HG03280 (cell line): ENCODE measurements at regions not wholly inside any gene's neighbourhood (a gene's known extent, or its start where the extent isn't known, plus 50 kb on each side); places are given as distances from the start of the nearest gene placed in this dataset.
"Not testable (repeated sequence)": the region's sequence is repeated elsewhere in the genome, so short reads cannot be mapped to it uniquely, and the experiment has no call there.

Experiments
- ATAC-seq: cut with Tn5 transposase; IDR thresholded peaks from one replicate; pipeline ENCODE4 v1.9.1; 2021; ENCODE audit warnings: mild to moderate bottlenecking, moderate library complexity; ENCODE audit not compliant: unreplicated experiment

- no peak for ATAC-seq
Measured at GRCh38 chr15:96466389-96466947, 136.0 kb downstream of the NR2F2 start.

GRCh38 chr15:96468036-96468435 lies 137.5 kb downstream of the NR2F2 start:
- ATAC-seq: no peak

- no peak for ATAC-seq
Measured at GRCh38 chr15:96470681-96471310, 140.3 kb downstream of the NR2F2 start.

GRCh38 chr15:96472681-96473080 lies 142.2 kb downstream of the NR2F2 start:
- ATAC-seq: no peak

- ATAC-seq: no peak
Measured at GRCh38 chr15:96473556-96473955, 143.1 kb downstream of the NR2F2 start.

- ATAC-seq: no peak
Measured at GRCh38 chr15:96474231-96474664, 143.7 kb downstream of the NR2F2 start.

GRCh38 chr15:96477227-96477626 lies 146.7 kb downstream of the NR2F2 start:
- ATAC-seq: no peak

- not testable (repeated sequence) for ATAC-seq
Measured at GRCh38 chr15:96484412-96484811, 153.9 kb downstream of the NR2F2 start.

- no peak for ATAC-seq
Measured at GRCh38 chr15:96484830-96485229, 154.3 kb downstream of the NR2F2 start.

- no peak for ATAC-seq
Measured at GRCh38 chr15:96487245-96487644, 156.7 kb downstream of the NR2F2 start.

- not testable (repeated sequence) for ATAC-seq
Measured at GRCh38 chr15:96491066-96491699, 160.7 kb downstream of the NR2F2 start.

GRCh38 chr15:96491700-96492644 lies 161.5 kb downstream of the NR2F2 start:
- not testable (repeated sequence) for ATAC-seq

- ATAC-seq: no peak
Measured at GRCh38 chr15:96494505-96494904, 164.0 kb downstream of the NR2F2 start.

GRCh38 chr15:96495386-96495785 lies 164.9 kb downstream of the NR2F2 start:
- ATAC-seq: no peak

- ATAC-seq: no peak
Measured at GRCh38 chr15:96497951-96498350, 167.5 kb downstream of the NR2F2 start.

GRCh38 chr15:96500508-96500907 lies 170.0 kb downstream of the NR2F2 start:
- no peak for ATAC-seq

- no peak for ATAC-seq
Measured at GRCh38 chr15:96501362-96501761, 170.9 kb downstream of the NR2F2 start.

- ATAC-seq: no peak
Measured at GRCh38 chr15:96502196-96502595, 171.7 kb downstream of the NR2F2 start.

GRCh38 chr15:96503276-96503675 lies 172.8 kb downstream of the NR2F2 start:
- no peak for ATAC-seq

- no peak for ATAC-seq
Measured at GRCh38 chr15:96504371-96504770, 173.9 kb downstream of the NR2F2 start.

GRCh38 chr15:96505014-96505413 lies 174.5 kb downstream of the NR2F2 start:
- no peak for ATAC-seq
